Stimulated activated CD4-positive, alpha-beta T cell treated with anti-CD3 and anti-CD28 coated beads, Interleukin-15, amount 100 ng/mL, for 48 hours (primary cell): ENCODE measurements at regions not wholly inside any gene's neighbourhood (a gene's known extent, or its start where the extent isn't known, plus 50 kb on each side); places are given as distances from the start of the nearest gene placed in this dataset.
"Not testable (repeated sequence)": the region's sequence is repeated elsewhere in the genome, so short reads cannot be mapped to it uniquely, and the experiment has no call there.

Source experiments
- DNase-seq, 2 donors: peaks; one replicate each; pipeline ENCODE4 v3.0.0-alpha.2; 2020; ENCODE audit warnings: low read depth in 2 of 2

GRCh38 chr16:79937671-79938070 is 337.1 kb upstream of the MAF start:
- DNase-seq, result not testable (repeated sequence)

- DNase-seq, result no peak
Observed at GRCh38 chr16:79933603-79934002, 333.1 kb upstream of the MAF start.

- no peak for DNase-seq
Observed at GRCh38 chr16:79932572-79932971, 332.0 kb upstream of the MAF start.

- DNase-seq, result no peak
Observed at GRCh38 chr16:79931721-79932120, 331.2 kb upstream of the MAF start.

GRCh38 chr16:79929260-79929965 is 328.9 kb upstream of the MAF start:
- no peak for DNase-seq

- no peak for DNase-seq
Observed at GRCh38 chr16:79928142-79928873, 327.8 kb upstream of the MAF start.

- DNase-seq, result no peak
Observed at GRCh38 chr16:79926451-79927205, 326.1 kb upstream of the MAF start.

- no peak for DNase-seq
Observed at GRCh38 chr16:79923431-79923830, 322.9 kb upstream of the MAF start.

GRCh38 chr16:79920685-79921084 is 320.1 kb upstream of the MAF start:
- DNase-seq, result no peak

- no peak for DNase-seq
Observed at GRCh38 chr16:79918916-79919315, 318.4 kb upstream of the MAF start.

GRCh38 chr16:79915761-79916160 is 315.2 kb upstream of the MAF start:
- DNase-seq, result no peak

GRCh38 chr16:79914961-79915720 is 314.6 kb upstream of the MAF start:
- DNase-seq, result no peak

- DNase-seq, result no peak
Observed at GRCh38 chr16:79912592-79913310, 312.2 kb upstream of the MAF start.

GRCh38 chr16:79911660-79912059 is 311.1 kb upstream of the MAF start:
- DNase-seq, result no peak

- DNase-seq, result no peak
Observed at GRCh38 chr16:79909571-79909970, 309.0 kb upstream of the MAF start.

GRCh38 chr16:79903471-79903870 is 302.9 kb upstream of the MAF start:
- no peak for DNase-seq

- no peak for DNase-seq
Observed at GRCh38 chr16:79902351-79902750, 301.8 kb upstream of the MAF start.

- no peak for DNase-seq
Observed at GRCh38 chr16:79901522-79901921, 301.0 kb upstream of the MAF start.

- DNase-seq, result no peak
Observed at GRCh38 chr16:79899716-79900115, 299.2 kb upstream of the MAF start.

GRCh38 chr16:79899316-79899715 is 298.8 kb upstream of the MAF start:
- no peak for DNase-seq

GRCh38 chr16:79898703-79899102 is 298.2 kb upstream of the MAF start:
- no peak for DNase-seq
